MM.1S (cell line): ENCODE measurements at regions not wholly inside any gene's neighbourhood (a gene's known extent, or its start where the extent isn't known, plus 50 kb on each side); places are given as distances from the start of the nearest gene placed in this dataset.

Experiments
- EZH2 ChIP-seq: fragments of 300-600 bp; sonication (generic); optimal IDR thresholded peaks from 2 replicates; pipeline ENCODE3; 2017; ENCODE audit warnings: low read depth, mild to moderate bottlenecking, antibody characterized with exemption, low read length, mixed read lengths
- EZH2phosphoT487 ChIP-seq: fragments of 300-600 bp; sonication (generic); IDR thresholded peaks from 2 replicates; pipeline ENCODE4 v1.6.1; 2018; ENCODE audit warnings: antibody characterized with exemption, low read length
- TF ChIP-seq, protein P1 (sequence below): fragments of 300-600 bp; sonication (generic); IDR thresholded peaks from 2 replicates; pipeline ENCODE4 v1.5.1; 2016; ENCODE audit warnings: antibody characterized with exemption, low read length, mixed read lengths

GRCh38 chr15:36185845-36186244, 393.6 kb upstream of the CDIN1 start:
- TF ChIP-seq, protein P1, sequence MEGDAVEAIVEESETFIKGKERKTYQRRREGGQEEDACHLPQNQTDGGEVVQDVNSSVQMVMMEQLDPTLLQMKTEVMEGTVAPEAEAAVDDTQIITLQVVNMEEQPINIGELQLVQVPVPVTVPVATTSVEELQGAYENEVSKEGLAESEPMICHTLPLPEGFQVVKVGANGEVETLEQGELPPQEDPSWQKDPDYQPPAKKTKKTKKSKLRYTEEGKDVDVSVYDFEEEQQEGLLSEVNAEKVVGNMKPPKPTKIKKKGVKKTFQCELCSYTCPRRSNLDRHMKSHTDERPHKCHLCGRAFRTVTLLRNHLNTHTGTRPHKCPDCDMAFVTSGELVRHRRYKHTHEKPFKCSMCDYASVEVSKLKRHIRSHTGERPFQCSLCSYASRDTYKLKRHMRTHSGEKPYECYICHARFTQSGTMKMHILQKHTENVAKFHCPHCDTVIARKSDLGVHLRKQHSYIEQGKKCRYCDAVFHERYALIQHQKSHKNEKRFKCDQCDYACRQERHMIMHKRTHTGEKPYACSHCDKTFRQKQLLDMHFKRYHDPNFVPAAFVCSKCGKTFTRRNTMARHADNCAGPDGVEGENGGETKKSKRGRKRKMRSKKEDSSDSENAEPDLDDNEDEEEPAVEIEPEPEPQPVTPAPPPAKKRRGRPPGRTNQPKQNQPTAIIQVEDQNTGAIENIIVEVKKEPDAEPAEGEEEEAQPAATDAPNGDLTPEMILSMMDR, result no peak
- TF ChIP-seq EZH2, result no peak
- TF ChIP-seq EZH2phosphoT487, result no peak
